ENCODE measurements at regions not wholly inside any gene's neighbourhood (a gene's known extent, or its start where the extent isn't known, plus 50 kb on each side); places are given as distances from the start of the nearest gene placed in this dataset.
"Not testable (repeated sequence)": the region's sequence is repeated elsewhere in the genome, so short reads cannot be mapped to it uniquely, and the experiment has no call there.

DNA sequence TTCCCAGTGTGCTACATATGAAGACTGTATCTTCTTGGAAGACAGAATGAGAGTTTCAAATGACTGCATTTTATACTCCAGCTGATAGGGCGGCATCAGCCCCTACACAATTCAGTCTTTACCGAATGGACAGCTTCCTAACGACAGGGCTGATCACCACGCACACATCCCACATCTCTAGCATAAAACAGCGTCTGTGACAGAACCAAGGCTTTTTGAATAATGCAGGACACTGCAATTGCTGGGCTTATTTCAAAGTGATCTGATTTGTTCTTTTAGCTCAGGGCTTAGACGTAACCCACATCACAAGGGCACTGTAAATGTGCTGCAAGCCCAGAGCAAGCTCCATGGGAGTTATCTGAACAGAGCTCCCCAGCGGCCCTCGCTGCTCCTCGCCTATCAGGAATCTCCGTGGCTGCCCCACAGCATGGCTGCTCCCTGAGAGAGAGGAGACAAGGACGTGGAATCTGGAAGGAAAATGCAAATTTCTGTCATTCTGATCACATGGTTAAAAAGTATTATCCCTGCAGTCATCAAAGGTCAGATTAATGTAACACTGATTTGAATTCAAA, 158.5 kb upstream of the ALKAL2 start:
- DNase-seq, result no peak

GRCh38 chr2:445896-446295, 158.0 kb upstream of the ALKAL2 start:
- no peak for DNase-seq

DNA sequence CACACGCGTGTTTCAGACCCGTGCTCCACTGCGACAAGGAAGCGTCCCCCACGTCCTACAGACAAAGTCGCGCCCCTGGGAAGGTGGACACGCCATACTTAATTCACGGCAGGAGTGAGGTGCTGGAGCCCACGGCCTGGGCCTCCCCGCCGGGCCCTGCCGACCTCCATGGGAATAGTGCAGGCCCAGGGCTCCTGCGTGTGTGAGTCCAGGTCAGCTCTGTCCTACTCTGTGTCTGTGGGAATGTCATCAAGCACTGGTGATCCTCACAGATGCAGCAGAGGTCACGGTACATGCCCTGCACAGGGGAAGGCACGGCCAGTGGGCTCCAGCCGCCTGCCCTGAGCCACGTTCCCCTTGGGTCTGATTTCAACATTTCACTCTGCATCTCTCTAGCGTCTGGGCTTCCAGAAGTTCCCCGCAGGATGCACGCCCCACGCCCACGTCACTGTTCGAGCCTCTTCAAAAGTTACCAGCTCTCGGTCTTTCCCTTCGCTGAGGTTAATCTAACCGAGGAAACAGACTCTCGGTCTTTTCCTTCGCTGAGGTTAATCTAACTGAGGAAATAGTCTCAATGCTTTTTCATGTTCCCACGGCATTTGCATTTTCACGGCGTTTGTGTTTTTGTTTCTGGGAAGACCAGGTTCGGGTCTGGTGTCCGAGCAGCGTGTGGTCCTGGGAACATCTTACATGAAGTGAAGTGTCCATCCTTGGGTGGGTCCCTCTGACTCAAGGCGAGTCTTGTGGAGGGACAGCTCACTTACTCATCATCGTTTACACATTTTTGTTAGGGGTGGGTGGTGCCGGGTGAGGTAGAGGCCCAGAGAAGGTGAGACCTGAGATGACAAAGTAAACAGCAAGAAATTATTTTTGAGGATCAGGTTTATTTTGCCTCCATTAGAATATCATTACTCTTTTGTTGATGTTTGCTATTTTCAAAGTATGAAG, 157.3 kb upstream of the ALKAL2 start:
- peak in 1 of 2 donors; percentile 20 for DNase-seq

DNA sequence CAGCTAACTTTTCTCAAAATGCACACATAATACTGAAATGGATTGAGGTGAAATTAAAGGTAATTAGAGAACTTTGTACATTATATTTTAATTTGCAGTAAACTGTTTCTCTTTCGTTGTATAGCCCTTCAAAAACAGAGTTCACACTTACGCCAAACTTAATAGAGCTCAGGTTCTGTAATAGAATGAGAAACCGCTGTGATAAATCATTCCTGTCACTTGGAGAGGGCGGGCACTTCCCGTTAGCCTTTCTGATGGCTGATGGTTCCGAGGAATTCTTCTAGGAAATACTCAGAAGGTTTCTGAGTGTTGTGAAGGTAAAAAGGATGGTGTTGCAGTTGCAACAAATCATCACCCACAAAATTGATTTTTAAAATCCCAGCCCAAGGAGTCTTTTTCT, 155.8 kb upstream of the ALKAL2 start:
- no peak for DNase-seq

DNA sequence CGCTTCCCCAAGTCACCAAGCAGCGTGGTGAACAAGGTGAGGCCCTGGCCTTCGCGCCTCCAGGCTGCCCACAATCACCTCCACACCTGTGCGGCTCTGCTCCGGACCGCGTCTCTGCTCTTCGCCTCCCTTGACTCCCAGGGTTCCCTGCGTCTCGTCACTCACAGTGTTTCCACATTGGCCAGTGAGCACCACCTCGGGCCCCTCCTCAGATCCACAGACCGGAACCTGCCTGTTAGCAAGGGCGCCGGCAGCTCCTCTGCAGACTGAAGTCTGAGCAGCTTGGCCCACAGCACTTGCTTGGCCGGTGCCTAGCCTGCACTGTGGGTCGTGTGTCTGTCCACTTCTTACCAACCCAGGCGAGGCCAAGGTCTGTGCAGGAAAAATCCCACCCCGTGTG, 155.3 kb upstream of the ALKAL2 start:
- no peak for DNase-seq

DNA sequence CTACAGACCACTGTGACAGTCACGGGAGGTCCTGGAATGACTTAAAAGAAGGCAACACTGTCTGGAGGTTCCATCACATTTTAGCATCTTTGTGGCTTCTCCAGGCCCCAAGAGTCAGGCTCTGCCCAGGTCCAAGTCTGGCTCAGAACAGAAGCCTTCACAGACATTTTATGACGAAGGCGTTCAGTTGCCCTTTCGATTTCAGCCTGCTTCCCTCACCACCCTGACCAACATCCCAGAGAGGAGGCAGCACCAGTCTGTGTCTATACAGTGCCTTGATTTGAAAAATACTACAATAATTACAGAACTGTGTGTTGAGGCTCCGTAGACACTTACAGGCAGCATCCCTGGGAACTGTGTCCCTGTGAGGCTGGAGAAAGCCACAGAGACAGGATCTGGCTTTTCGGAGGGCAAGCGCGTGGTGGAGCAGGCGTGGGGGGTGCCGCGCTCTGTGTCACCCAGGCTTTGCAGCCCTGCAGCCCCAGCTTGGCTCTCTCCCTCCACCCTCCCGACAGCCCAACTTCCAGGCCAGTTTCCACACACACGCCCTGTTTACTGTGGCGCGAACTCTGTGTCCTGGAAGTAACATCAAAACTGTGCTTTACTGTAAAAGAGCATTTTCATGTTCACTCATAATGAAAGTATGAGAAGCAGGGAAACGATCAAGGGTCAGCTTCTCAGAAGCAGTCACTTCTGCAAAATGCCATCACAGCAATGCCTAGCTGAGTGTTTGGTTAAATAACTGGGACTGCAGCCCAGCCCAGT, 153.5 kb upstream of the ALKAL2 start:
- DNase-seq, result no peak

- DNase-seq, result no peak
Measured at GRCh38 chr2:440403-440740, 152.5 kb upstream of the ALKAL2 start.

- DNase-seq, result no peak
Measured at GRCh38 chr2:439556-440402, 151.9 kb upstream of the ALKAL2 start.

- DNase-seq, result no peak
Measured at GRCh38 chr2:439077-439476, 151.2 kb upstream of the ALKAL2 start.

GRCh38 chr2:437756-438393, 150.0 kb upstream of the ALKAL2 start:
- DNase-seq, result peak; percentile 34 to 44

DNA sequence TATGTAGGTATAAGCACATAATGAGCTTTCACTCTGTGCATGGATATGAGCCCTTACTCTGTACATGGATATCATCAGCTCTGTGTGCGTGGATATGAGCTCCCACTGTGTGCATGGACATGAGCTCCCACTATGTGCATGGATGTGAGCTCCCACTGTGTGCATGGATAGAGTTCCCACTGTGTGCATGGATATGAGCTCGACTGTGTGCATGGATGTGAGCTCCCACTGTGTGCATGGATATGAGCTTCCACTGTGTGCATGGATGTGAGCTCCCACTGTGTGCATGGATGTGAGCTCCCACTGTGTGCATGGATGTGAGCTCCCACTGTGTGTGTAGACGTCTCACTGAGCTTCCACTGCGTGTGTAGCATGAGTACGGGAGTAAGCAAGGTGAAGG, 149.3 kb upstream of the ALKAL2 start:
- DNase-seq, result no peak

DNA sequence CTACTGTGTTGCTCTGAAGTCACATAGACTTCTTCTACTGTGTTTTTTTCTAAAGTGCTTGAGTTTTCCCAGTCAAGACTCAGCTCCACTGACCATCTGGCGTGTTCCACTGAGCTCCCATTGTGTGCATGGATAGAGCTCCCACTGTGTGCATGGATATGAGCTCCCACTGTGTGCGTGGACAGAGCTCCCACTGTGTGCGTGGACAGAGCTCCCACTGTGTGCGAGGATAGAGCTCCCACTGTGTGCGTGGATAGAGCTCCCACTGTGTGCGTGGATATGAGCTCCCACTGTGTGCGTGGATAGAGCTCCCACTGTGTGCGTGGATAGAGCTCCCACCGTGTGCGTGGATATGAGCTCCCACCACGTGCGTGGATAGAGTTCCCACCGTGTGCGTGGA, 148.3 kb upstream of the ALKAL2 start:
- DNase-seq, result no peak

DNA sequence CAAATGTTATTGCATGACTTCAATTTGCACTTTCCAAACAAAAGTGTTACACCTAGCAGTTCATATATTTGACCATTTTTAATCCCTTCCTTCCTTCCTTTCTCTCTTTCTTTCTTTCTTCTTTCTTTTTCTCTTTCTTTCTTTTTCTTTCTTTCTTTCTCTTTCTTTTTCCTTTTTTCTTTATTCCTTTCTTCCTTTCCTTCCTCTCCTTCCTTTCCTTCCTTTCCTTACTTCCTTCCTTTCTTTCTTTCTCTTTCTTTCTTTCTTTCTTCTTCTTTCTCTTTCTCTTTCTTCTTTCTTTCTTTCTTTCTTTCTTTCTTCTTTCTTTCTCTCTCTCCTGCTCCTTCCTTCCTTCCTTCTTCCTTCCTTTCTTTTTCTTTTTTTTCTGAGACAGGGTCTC, 146.7 kb upstream of the ALKAL2 start:
- DNase-seq, result no peak

- DNase-seq, result no peak
Measured at GRCh38 chr2:433216-433615, 145.3 kb upstream of the ALKAL2 start.

DNA sequence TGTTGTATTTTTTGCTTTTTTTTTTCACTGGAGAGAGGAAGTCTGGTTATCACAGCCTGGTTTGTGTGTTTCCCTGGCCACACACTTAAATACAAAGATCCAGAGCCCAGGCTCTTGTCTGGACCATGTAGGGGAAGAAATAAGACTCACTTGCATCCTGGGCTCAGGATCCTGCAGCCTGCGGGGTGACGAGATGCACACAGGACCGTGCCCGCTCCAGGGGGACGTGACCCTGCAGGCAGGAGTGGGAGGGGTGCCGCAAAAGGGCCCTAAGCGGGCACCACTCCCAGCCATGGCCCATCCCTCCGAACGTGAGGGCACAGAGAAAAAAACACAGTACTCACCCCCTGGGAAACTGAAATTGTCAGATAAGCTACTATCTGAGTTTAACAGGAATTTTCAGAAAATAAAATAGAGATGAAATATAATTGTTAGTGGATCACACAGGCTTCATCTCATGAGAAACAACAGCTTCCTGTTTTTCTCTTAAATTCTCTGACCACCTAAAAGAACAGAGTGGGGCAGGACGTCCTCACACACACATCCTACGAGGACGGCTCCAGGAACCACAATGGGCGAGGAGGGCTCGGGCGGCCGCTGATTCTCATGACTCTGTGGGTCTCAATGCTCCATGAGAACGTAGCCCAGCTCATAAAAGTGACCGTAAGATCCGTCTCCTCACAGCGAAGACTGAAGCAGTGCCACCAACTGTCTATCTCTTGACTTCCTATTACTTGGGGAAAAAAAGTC, 142.6 kb upstream of the ALKAL2 start:
- no peak for DNase-seq

DNA sequence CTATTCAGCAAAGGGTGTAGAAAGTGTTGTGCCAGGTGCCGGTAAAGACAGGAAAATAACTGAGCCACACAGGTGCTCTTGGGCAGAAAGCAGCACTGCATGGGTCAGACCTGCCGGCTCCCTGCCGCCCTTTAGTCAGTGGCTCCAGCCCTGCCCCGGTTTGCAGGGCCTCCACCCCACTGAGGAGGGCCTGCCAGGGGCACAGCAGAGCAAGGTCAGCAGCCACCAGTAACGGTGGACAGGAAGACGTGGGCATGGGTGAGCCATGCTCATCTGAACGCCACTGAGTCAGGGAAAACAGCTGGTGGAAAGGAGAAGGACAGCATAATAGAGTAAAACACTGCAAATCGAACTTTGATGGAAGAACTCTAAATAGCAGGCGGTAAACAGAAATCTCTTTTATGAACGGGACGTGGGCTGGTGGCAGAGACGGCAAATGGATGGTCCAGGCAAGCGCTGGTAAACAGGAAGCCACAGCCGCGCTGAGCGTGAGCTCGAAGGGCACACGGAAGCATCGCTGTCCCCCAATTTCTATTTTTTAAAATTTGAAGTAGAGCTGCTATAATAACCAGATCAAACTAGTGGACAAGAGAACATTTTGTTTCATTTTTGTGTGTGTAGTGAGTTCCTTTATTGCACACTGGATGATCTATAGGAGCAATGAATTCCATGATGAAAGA, 141.8 kb upstream of the ALKAL2 start:
- DNase-seq, result peak in 1 of 2 donors; percentile 28

- DNase-seq, result no peak
Measured at GRCh38 chr2:429142-429541, 141.3 kb upstream of the ALKAL2 start.

- DNase-seq, result no peak
Measured at GRCh38 chr2:428591-428990, 140.7 kb upstream of the ALKAL2 start.

GRCh38 chr2:426696-427095, 138.8 kb upstream of the ALKAL2 start:
- DNase-seq, result not testable (repeated sequence)

- DNase-seq, result no peak
Measured at GRCh38 chr2:425947-426346, 138.1 kb upstream of the ALKAL2 start.

GRCh38 chr2:425243-425642, 137.4 kb upstream of the ALKAL2 start:
- DNase-seq, result no peak
